ENCODE measurements at regions not wholly inside any gene's neighbourhood (a gene's known extent, or its start where the extent isn't known, plus 50 kb on each side); places are given as distances from the start of the nearest gene placed in this dataset.

DNA sequence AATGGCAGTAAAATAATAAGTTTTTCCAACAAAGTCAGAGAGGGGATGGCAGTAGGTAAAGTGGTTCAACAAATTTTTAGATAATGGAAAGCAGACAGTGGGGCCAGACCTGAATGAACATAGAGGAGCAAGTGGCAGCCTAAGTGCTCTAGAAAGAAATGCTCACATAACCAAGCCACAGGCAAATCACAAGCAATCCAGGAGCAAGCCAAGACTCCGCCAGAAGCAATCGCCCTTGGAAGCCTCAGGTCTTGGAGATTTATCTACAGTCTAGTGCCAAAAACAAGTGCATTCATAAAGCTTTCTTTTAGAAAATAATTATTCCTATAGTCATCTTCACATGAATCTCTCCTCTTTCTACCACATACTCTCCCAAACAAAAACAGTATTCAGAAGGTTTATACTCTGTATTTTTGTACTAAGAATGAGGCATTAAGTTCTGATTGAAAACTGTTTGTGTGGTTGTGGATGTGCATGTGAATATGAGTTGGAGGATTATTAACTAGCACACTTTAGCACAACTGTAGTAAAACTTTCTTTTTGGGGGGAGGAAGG lies 375.5 kb downstream of the CDH9 start:
- CTCF ChIA-PET = no interaction called here
- Histone ChIP-seq H3K27ac (ENCODE audit: low read length in 2 of 2) (no peak overlapping the region), H3K4me3 (ENCODE audit: control extremely low read depth in 1 of 5, extremely low read depth in 1 of 5, insufficient read depth in 1 of 5, low read depth in 2 of 5, low read length in 4 of 5) (no peak overlapping the region), H3K9ac (ENCODE audit: low read length) (no peak overlapping the region), H3K79me2 (ENCODE audit: control insufficient read depth, insufficient read depth, low read length) (no peaks in the 10 kb centered on the region), H4K20me1 (ENCODE audit: control insufficient read depth, insufficient read depth, low read length, poor library complexity, severe bottlenecking) (no peaks in the 10 kb centered on the region), H3K4me1 (ENCODE audit: control insufficient read depth in 2 of 2, insufficient read depth in 2 of 2, low read length in 2 of 2) (no peaks in the 10 kb centered on the region), H3K9me3 (ENCODE audit: control extremely low read depth in 1 of 3, control insufficient read depth in 2 of 3, insufficient read depth in 1 of 3, low read length in 2 of 3) (peaks cover 0 to 12% (median 0%) of the 10 kb centered on the region in 3 donors), H3K27me3 (replicated peaks in 1 of 4; ENCODE audit: control extremely low read depth in 1 of 4, control insufficient read depth in 3 of 4, insufficient read depth in 4 of 4, low read length in 3 of 4) (no peaks in the 10 kb centered on the region), H3K4me2 (replicated peaks; ENCODE audit: low read depth, low read length, poor library complexity, severe bottlenecking) (no peak overlapping the region), H2AFZ (ENCODE audit: insufficient read depth, low read depth, low read length, poor library complexity, severe bottlenecking) (no peak overlapping the region), H3K36me3 (replicated peaks in 1 of 2; ENCODE audit: control extremely low read depth in 1 of 2, control insufficient read depth in 1 of 2, extremely low read depth in 1 of 2, insufficient read depth in 2 of 2, low read length in 1 of 2) (no peaks in the 10 kb centered on the region)
- H3K27me3 Mint-ChIP-seq = no peaks in the 10 kb centered on the region
- no peak for ATAC-seq (ENCODE audit: low read depth)
- no peak overlapping the region for H3K4me3 Mint-ChIP-seq
- H3K4me1 Mint-ChIP-seq = no peaks in the 10 kb centered on the region
- no peak overlapping the region for H3K27ac Mint-ChIP-seq
- no peaks in the 10 kb centered on the region for H3K9me3 Mint-ChIP-seq (ENCODE audit: insufficient read depth)
- no peak for TF ChIP-seq EZH2 (IDR thresholded peaks at IDR 0.05; ENCODE audit: borderline replicate concordance, insufficient read depth, low read depth, low read length, poor library complexity, severe bottlenecking)
- TF ChIP-seq, protein P1, sequence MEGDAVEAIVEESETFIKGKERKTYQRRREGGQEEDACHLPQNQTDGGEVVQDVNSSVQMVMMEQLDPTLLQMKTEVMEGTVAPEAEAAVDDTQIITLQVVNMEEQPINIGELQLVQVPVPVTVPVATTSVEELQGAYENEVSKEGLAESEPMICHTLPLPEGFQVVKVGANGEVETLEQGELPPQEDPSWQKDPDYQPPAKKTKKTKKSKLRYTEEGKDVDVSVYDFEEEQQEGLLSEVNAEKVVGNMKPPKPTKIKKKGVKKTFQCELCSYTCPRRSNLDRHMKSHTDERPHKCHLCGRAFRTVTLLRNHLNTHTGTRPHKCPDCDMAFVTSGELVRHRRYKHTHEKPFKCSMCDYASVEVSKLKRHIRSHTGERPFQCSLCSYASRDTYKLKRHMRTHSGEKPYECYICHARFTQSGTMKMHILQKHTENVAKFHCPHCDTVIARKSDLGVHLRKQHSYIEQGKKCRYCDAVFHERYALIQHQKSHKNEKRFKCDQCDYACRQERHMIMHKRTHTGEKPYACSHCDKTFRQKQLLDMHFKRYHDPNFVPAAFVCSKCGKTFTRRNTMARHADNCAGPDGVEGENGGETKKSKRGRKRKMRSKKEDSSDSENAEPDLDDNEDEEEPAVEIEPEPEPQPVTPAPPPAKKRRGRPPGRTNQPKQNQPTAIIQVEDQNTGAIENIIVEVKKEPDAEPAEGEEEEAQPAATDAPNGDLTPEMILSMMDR (IDR thresholded peaks at IDR 0.05) = no peak
- POLR2A ChIA-PET = no interaction called here
- DNase-seq = no peak
- intact Hi-C loops (cut with micrococcal nuclease) = no loop called here
- WGBS (ENCODE audit: insufficient coverage) = 100% methylated on average over 2 of the region's 2 CpGs

DNA sequence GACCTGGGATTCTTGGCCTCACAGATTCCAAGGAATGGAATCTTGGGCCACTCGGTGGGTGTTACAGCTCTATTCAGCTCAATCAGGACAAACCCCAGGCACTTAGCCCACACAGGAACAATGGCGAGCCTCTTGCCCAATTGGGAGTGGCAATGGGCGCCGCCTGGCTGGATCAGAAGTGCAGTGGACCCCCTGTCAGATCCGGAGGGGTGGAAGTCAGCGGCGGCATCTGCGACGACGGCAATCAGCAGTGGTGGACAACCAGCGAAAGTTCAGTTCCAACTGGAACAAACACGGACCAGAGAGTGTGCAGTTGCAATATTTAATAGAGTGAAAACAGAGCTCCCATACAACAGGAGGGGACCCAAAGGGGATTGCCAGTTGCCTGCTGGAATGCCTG lies 378.3 kb downstream of the CDH9 start:
- no peak overlapping the region for H3K4me3 ChIP-seq (ENCODE audit: control extremely low read depth in 1 of 5, extremely low read depth in 1 of 5, insufficient read depth in 1 of 5, low read depth in 2 of 5, low read length in 4 of 5)
- Mint-ChIP-seq H3K27ac (no peak overlapping the region), H3K9me3 (ENCODE audit: insufficient read depth) (no peaks in the 10 kb centered on the region), H3K4me1 (no peaks in the 10 kb centered on the region), H3K4me3 (no peak overlapping the region), H3K27me3 (no peaks in the 10 kb centered on the region)
- H3K27ac ChIP-seq (ENCODE audit: low read length in 2 of 2) = no peak overlapping the region
- ChIA-PET POLR2A (no interaction called here), CTCF (no interaction called here)
- H3K9me3 ChIP-seq (ENCODE audit: control extremely low read depth in 1 of 3, control insufficient read depth in 2 of 3, insufficient read depth in 1 of 3, low read length in 2 of 3) = peaks cover 0 to 12% (median 0%) of the 10 kb centered on the region in 3 donors
- H3K79me2 ChIP-seq (ENCODE audit: control insufficient read depth, insufficient read depth, low read length) = no peaks in the 10 kb centered on the region
- intact Hi-C loops (cut with micrococcal nuclease) = no loop called here
- no peaks in the 10 kb centered on the region for H3K36me3 ChIP-seq (replicated peaks in 1 of 2; ENCODE audit: control extremely low read depth in 1 of 2, control insufficient read depth in 1 of 2, extremely low read depth in 1 of 2, insufficient read depth in 2 of 2, low read length in 1 of 2)
- H4K20me1 ChIP-seq (ENCODE audit: control insufficient read depth, insufficient read depth, low read length, poor library complexity, severe bottlenecking) = no peaks in the 10 kb centered on the region
- WGBS (ENCODE audit: insufficient coverage) = 97% methylated on average over 12 of the region's 12 CpGs
- DNase-seq (no peak), ATAC-seq (ENCODE audit: low read depth) (no peak)
- no peaks in the 10 kb centered on the region for H3K4me1 ChIP-seq (ENCODE audit: control insufficient read depth in 2 of 2, insufficient read depth in 2 of 2, low read length in 2 of 2)
- no peak for TF ChIP-seq EZH2 (IDR thresholded peaks at IDR 0.05; ENCODE audit: borderline replicate concordance, insufficient read depth, low read depth, low read length, poor library complexity, severe bottlenecking)
- TF ChIP-seq, protein P1 (IDR thresholded peaks at IDR 0.05) = no peak
- no peak overlapping the region for H3K4me2 ChIP-seq (replicated peaks; ENCODE audit: low read depth, low read length, poor library complexity, severe bottlenecking)
- no peaks in the 10 kb centered on the region for H3K27me3 ChIP-seq (replicated peaks in 1 of 4; ENCODE audit: control extremely low read depth in 1 of 4, control insufficient read depth in 3 of 4, insufficient read depth in 4 of 4, low read length in 3 of 4)
- H3K9ac ChIP-seq (ENCODE audit: low read length) = no peak overlapping the region
- no peak overlapping the region for H2AFZ ChIP-seq (ENCODE audit: insufficient read depth, low read depth, low read length, poor library complexity, severe bottlenecking)

All from B cell (primary cell).